ENCODE measurements at regions not wholly inside any gene's neighbourhood (a gene's known extent, or its start where the extent isn't known, plus 50 kb on each side); places are given as distances from the start of the nearest gene placed in this dataset.

- TF ChIP-seq, protein P1, sequence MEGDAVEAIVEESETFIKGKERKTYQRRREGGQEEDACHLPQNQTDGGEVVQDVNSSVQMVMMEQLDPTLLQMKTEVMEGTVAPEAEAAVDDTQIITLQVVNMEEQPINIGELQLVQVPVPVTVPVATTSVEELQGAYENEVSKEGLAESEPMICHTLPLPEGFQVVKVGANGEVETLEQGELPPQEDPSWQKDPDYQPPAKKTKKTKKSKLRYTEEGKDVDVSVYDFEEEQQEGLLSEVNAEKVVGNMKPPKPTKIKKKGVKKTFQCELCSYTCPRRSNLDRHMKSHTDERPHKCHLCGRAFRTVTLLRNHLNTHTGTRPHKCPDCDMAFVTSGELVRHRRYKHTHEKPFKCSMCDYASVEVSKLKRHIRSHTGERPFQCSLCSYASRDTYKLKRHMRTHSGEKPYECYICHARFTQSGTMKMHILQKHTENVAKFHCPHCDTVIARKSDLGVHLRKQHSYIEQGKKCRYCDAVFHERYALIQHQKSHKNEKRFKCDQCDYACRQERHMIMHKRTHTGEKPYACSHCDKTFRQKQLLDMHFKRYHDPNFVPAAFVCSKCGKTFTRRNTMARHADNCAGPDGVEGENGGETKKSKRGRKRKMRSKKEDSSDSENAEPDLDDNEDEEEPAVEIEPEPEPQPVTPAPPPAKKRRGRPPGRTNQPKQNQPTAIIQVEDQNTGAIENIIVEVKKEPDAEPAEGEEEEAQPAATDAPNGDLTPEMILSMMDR (IDR thresholded peaks at IDR 0.05) = no peak
- TF ChIP-seq EP300 (IDR thresholded peaks at IDR 0.05) = no peak
- TF ChIP-seq POLR2A (IDR thresholded peaks at IDR 0.05) = no peak
- TF ChIP-seq POLR2AphosphoS5 (IDR thresholded peaks at IDR 0.05) = no peak
Measured at GRCh38 chr1:147824798-147825197, 64.4 kb upstream of the GJA5 start.
